HCT116 (cell line): ENCODE measurements at regions not wholly inside any gene's neighbourhood (a gene's known extent, or its start where the extent isn't known, plus 50 kb on each side); places are given as distances from the start of the nearest gene placed in this dataset.

ENCODE experiments used
- ATAC-seq: fragments of 200-7000 bp; cut with Tn5 transposase; 2 replicates; pipeline ENCODE4 v1.9.1; 2020; ENCODE audit warnings: mild to moderate bottlenecking, moderate library complexity
- BruUV-seq: library from RNA; stranded (reverse); fragments of 400-500 nt; replicated peaks from 2 replicates; lab custom pipeline; 2021; lab: Mats Ljungman, UMichigan
- CTCF ChIA-PET: fragments of 300-600 bp; sonication (Branson Sonifier 250); formaldehyde crosslinking; loops from one replicate; lab custom pipeline; 2021; ENCODE audit warnings: antibody characterized with exemption; lab: Charles Lee
- POLR2A ChIA-PET: fragments of 300-600, 350-600 bp; sonication (Branson Sonifier 250); formaldehyde crosslinking; loops from one replicate; lab custom pipeline; 2021; ENCODE audit warnings: antibody characterized with exemption; lab: Charles Lee
- RAD21 ChIA-PET, 2 experiments: fragments of 300-600 bp; sonication (Branson Sonifier 250); formaldehyde crosslinking; loops; one replicate each; lab custom pipeline; 2023; ENCODE audit warnings: low total read pairs in 2 of 2; ENCODE audit not compliant: uncharacterized antibody in 2 of 2, unreplicated experiment in 2 of 2, low non-redundant PET in 1 of 2; lab: Charles Lee
- DNase-seq: peaks from one replicate; pipeline ENCODE4 v3.0.0-alpha.2; 2010; ENCODE audit warnings: low read depth, low spot score
- H2AFZ ChIP-seq: fragments of 200-600 bp; shearing (Covaris generic), sonication (generic); 2 replicates; pipeline ENCODE4 v1.6.1; 2017; ENCODE audit warnings: low read depth, mixed run types, mixed read lengths, antibody characterized with exemption, low read length; ENCODE audit not compliant: poor library complexity, severe bottlenecking
- H3K27ac ChIP-seq: 2 replicates; pipeline ENCODE4 v1.5.1; 2012; ENCODE audit warnings: low read depth, low read length
- H3K27me3 ChIP-seq: fragments of 200-600 bp; sonication (generic); 2 replicates; pipeline ENCODE4 v1.6.1; 2016; ENCODE audit warnings: mixed run types, low read length, mixed read lengths; ENCODE audit not compliant: insufficient read depth
- H3K36me3 ChIP-seq, 2 experiments: fragments of 200-500 bp in 1 of 2; fragments of 200-600 bp in 1 of 2; sonication (Bioruptor generic) in 1 of 2; sonication (generic) in 1 of 2; 2 replicates each; pipeline versions ENCODE4 v1.5.1 to v1.6.1; 2014 to 2016; ENCODE audit warnings: low read length in 2 of 2, inconsistent platforms in 1 of 2, mixed read lengths in 1 of 2, mixed run types in 1 of 2; ENCODE audit not compliant: insufficient read depth in 2 of 2, control insufficient read depth in 1 of 2
- H3K4me1 ChIP-seq, 2 experiments: fragments of 200-600 bp in 1 of 2; sonication (generic) in 1 of 2; 2 replicates each; pipeline versions ENCODE4 v1.5.1 to v1.6.1; 2012 to 2017; ENCODE audit warnings: low read length in 2 of 2, inconsistent platforms in 1 of 2, mild to moderate bottlenecking in 1 of 2, mixed read lengths in 1 of 2, mixed run types in 1 of 2, moderate library complexity in 1 of 2; ENCODE audit not compliant: insufficient read depth in 2 of 2, control insufficient read depth in 1 of 2
- H3K4me2 ChIP-seq: fragments of 200-600 bp; sonication (generic); 2 replicates; pipeline ENCODE4 v1.6.1; 2017; ENCODE audit warnings: mixed run types, low read length, mixed read lengths
- H3K4me3 ChIP-seq, 2 experiments: fragments of 200-600 bp in 1 of 2; sonication (generic) in 1 of 2; replicated peaks in 1 of 2; 2 replicates each; pipeline ENCODE4 v1.5.1; 2011 to 2016; ENCODE audit warnings: low read length in 2 of 2, control low read depth in 1 of 2, low read depth in 1 of 2, mild to moderate bottlenecking in 1 of 2, mixed read lengths in 1 of 2, mixed run types in 1 of 2
- H3K79me2 ChIP-seq: fragments of 200-600 bp; sonication (generic); 2 replicates; pipeline ENCODE4 v1.6.1; 2017; ENCODE audit warnings: mild to moderate bottlenecking, mixed run types, low read length, moderate library complexity, mixed read lengths; ENCODE audit not compliant: insufficient read depth
- H3K9ac ChIP-seq: fragments of 200-600 bp; sonication (generic); 2 replicates; pipeline ENCODE4 v1.6.1; 2016; ENCODE audit warnings: low read length, mixed read lengths
- H3K9me2 ChIP-seq: fragments of 200-600 bp; sonication (generic), shearing (Covaris generic); 2 replicates; pipeline ENCODE4 v1.6.1; 2017; ENCODE audit warnings: mixed run types, mild to moderate bottlenecking, moderate library complexity; ENCODE audit not compliant: insufficient read depth
- H3K9me3 ChIP-seq, 2 experiments: fragments of 200-500 bp in 1 of 2; fragments of 200-600 bp in 1 of 2; sonication (Bioruptor generic) in 1 of 2; sonication (generic) in 1 of 2; 2 replicates each; pipeline ENCODE4 v1.6.1; 2014 to 2017; ENCODE audit warnings: low read length in 2 of 2, mixed read lengths in 2 of 2, inconsistent platforms in 1 of 2, low read depth in 1 of 2, mild to moderate bottlenecking in 1 of 2, mixed run types in 1 of 2, moderate library complexity in 1 of 2; ENCODE audit not compliant: control insufficient read depth in 1 of 2, insufficient read depth in 1 of 2
- H4K20me1 ChIP-seq: fragments of 200-600 bp; sonication (generic), shearing (Covaris generic); 2 replicates; pipeline ENCODE4 v1.6.1; 2017; ENCODE audit warnings: mixed run types, mild to moderate bottlenecking, moderate library complexity; ENCODE audit not compliant: insufficient read depth
- CBX3 ChIP-seq: IDR thresholded peaks from 2 replicates; pipeline ENCODE4 v1.6.1; 2012; ENCODE audit warnings: low read depth
- CEBPB ChIP-seq: IDR thresholded peaks from 2 replicates; pipeline ENCODE4 v1.6.1; 2012; ENCODE audit warnings: low read depth
- EGR1 ChIP-seq: IDR thresholded peaks from 2 replicates; pipeline ENCODE4 v1.6.1; 2012; ENCODE audit warnings: low read depth
- ELF1 ChIP-seq: IDR thresholded peaks from 2 replicates; pipeline ENCODE4 v1.6.1; 2012; ENCODE audit warnings: low read depth, borderline replicate concordance
- EZH2 ChIP-seq: fragments of 200-600 bp; sonication (generic); IDR thresholded peaks from 2 replicates; pipeline ENCODE4 v1.6.1; 2017; ENCODE audit warnings: antibody characterized with exemption, mixed run types
- EZH2phosphoT487 ChIP-seq: fragments of 200-600 bp; IDR thresholded peaks from 2 replicates; pipeline ENCODE4 v1.6.1; 2018; ENCODE audit warnings: antibody characterized with exemption, borderline replicate concordance
- FOSL1 ChIP-seq: IDR thresholded peaks from 2 replicates; pipeline ENCODE4 v1.6.1; 2012; ENCODE audit warnings: low read depth
- JUND ChIP-seq: IDR thresholded peaks from 2 replicates; pipeline ENCODE4 v1.6.1; 2012
- POLR2A ChIP-seq: IDR thresholded peaks from 2 replicates; pipeline ENCODE4 v1.7.0; 2011; ENCODE audit warnings: borderline replicate concordance; ENCODE audit not compliant: insufficient read depth, insufficient read length; ENCODE audit errors: extremely low read depth
- RAD21 ChIP-seq: IDR thresholded peaks from 2 replicates; pipeline ENCODE4 v1.6.1; 2012; ENCODE audit warnings: low read depth, mild to moderate bottlenecking
- REST ChIP-seq: IDR thresholded peaks from 2 replicates; pipeline ENCODE4 v1.6.1; 2012; ENCODE audit warnings: low read depth
- SIN3A ChIP-seq: IDR thresholded peaks from 2 replicates; pipeline ENCODE4 v1.6.1; 2012; ENCODE audit warnings: low read depth
- SRF ChIP-seq: IDR thresholded peaks from 2 replicates; pipeline ENCODE4 v1.6.1; 2012; ENCODE audit warnings: low read depth
- TCF7L2 ChIP-seq: IDR thresholded peaks from 2 replicates; pipeline ENCODE4 v1.7.0; 2011; ENCODE audit warnings: borderline replicate concordance, inconsistent platforms; ENCODE audit not compliant: insufficient read depth, insufficient read length; ENCODE audit errors: extremely low read depth
- YY1 ChIP-seq: IDR thresholded peaks from 2 replicates; pipeline ENCODE4 v1.6.1; 2011; ENCODE audit warnings: low read length, low read depth, moderate library complexity, mild to moderate bottlenecking; ENCODE audit not compliant: insufficient replicate concordance; ENCODE audit errors: extremely low read depth
- ZBTB33 ChIP-seq: IDR thresholded peaks from 2 replicates; pipeline ENCODE4 v1.6.1; 2011; ENCODE audit warnings: mild to moderate bottlenecking, low read length, moderate library complexity; ENCODE audit not compliant: insufficient replicate concordance; ENCODE audit errors: extremely low read depth
- ZNF274 ChIP-seq: fragments of 200-500 bp; sonication (Bioruptor generic); IDR thresholded peaks from 2 replicates; pipeline ENCODE4 v1.6.1; 2014; ENCODE audit warnings: mild to moderate bottlenecking, low read depth, low read length, inconsistent platforms
- intact Hi-C: fragments of 100-400 bp; cut with micrococcal nuclease; formaldehyde crosslinking; loops from 2 replicates; pipeline ENCODE4 v1.10.0; 2022
- TF ChIP-seq, protein P1 (sequence below): IDR thresholded peaks from 2 replicates; pipeline ENCODE4 v1.6.1; 2012

DNA sequence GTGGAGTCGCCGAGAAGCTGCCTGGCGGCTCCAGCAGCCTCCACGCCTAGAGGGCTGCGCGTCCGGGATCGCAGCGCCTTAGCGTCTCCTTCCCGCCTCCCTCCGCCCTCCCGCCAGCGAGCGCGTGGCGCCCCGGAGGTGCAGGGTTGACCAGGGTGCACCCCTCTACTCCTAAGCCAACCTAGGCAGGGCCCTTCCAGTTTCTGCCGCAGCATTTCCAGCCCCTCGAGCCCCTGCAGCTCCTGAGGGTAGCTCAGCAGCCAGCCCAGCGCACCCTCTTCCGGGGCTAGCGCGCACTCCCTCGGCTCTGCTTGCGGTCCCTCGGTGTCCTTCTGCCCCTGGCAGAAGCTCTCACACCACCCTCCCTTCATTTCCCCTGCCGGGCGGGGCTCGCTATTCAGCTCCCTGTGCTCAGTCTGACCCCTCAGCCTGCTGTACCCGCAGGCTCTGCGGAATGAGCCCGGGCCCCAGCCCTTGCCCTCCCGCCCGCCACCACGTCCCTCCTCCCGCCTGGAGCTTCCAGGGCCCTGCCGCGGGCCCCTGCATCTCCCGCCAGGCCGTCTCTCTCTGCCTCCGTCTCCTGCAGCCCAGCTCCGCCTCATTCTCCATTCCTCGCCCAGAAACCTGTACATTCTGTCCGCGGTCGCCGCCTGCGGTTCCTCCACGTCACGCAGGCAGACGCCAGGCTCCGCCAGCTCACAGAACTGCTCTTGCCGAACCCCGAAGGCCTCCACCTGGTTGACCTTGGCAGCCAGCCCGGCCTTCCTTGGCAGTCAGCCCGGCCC, 61.8 kb downstream of the SPATA31C2 start:
- RAD21 ChIA-PET: interaction anchor here in 1 of 2 experiments (0.6 to 0.9 kb wide), 2 partner anchors 10 to 100 kb away, joined by 3 to 4 read pairs; no protein-coding TSS in a partner anchor
- no peaks in the 10 kb centered on the region for H3K79me2 ChIP-seq
- no peaks in the 10 kb centered on the region for H3K36me3 ChIP-seq
- peak overlapping the region; percentile 61 for H3K9ac ChIP-seq
- POLR2A ChIA-PET: interaction anchor here (0.6 to 1.5 kb wide), 4 partner anchors 11 to 1010 kb away, joined by 3 to 4 read pairs (median 3); no protein-coding TSS in a partner anchor
- H3K9me3 ChIP-seq: no peaks in the 10 kb centered on the region
- H3K9me2 ChIP-seq: no peaks in the 10 kb centered on the region
- H2AFZ ChIP-seq: peak overlapping the region; percentile 84
- ATAC-seq: peak; percentile 81
- peak; percentile 63 for DNase-seq
- H3K27ac ChIP-seq: peak overlapping the region; percentile 83
- no peaks in the 10 kb centered on the region for H4K20me1 ChIP-seq
- no TSS peak for BruUV-seq
- H3K4me2 ChIP-seq: peak overlapping the region; percentile 100
- no peaks in the 10 kb centered on the region; the same call in 1 of the 2 replicates for H3K27me3 ChIP-seq
- H3K4me3 ChIP-seq: peak overlapping the region; percentile 55 to 65
- intact Hi-C loops: no loop called here
- peaks cover 11 to 24% of the 10 kb centered on the region in 2 experiments for H3K4me1 ChIP-seq
- CTCF ChIA-PET: interaction anchor here (0.5 to 1.3 kb wide), 7 partner anchors 10 to 924 kb away, joined by 3 to 4 read pairs (median 3); partner anchors contain the start of gene CDK20
- TF ChIP-seq SIN3A: no peak
- TF ChIP-seq ZNF274: no peak
- TF ChIP-seq EGR1: no peak
- 0 out of 2 replicates have a peak, but pooled peaks have one; percentile 29 for TF ChIP-seq CBX3
- TF ChIP-seq SRF: no peak
- no peak for TF ChIP-seq POLR2A
- no peak for TF ChIP-seq ZBTB33
- TF ChIP-seq REST: no peak
- no peak for TF ChIP-seq FOSL1
- TF ChIP-seq ELF1: no peak
- TF ChIP-seq, protein P1, sequence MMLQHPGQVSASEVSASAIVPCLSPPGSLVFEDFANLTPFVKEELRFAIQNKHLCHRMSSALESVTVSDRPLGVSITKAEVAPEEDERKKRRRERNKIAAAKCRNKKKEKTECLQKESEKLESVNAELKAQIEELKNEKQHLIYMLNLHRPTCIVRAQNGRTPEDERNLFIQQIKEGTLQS: no peak
- TF ChIP-seq YY1: no peak
- no peak for TF ChIP-seq JUND
- TF ChIP-seq CEBPB: no peak
- TF ChIP-seq TCF7L2: peak; percentile 58
- no peak for TF ChIP-seq EZH2phosphoT487
- peak; percentile 46 for TF ChIP-seq RAD21
- no peak for TF ChIP-seq EZH2
